ENCODE measurements at regions not wholly inside any gene's neighbourhood (a gene's known extent, or its start where the extent isn't known, plus 50 kb on each side); places are given as distances from the start of the nearest gene placed in this dataset.
"Not testable (repeated sequence)": the region's sequence is repeated elsewhere in the genome, so short reads cannot be mapped to it uniquely, and the experiment has no call there.

GRCh38 chr5:7309715-7310114, 86.2 kb upstream of the ADCY2 start:
- not testable (repeated sequence) for H4K20me1 ChIP-seq (ENCODE audit: insufficient read depth, low read length); H3K36me3 ChIP-seq (ENCODE audit: insufficient read depth, low read length); H3K9me2 ChIP-seq (ENCODE audit: low read depth, low read length); H3K4me1 ChIP-seq (ENCODE audit: insufficient read depth, low read length, severe bottlenecking); H3K9me3 ChIP-seq (ENCODE audit: low read length); H2AFZ ChIP-seq (ENCODE audit: low read length); H3K79me2 ChIP-seq (ENCODE audit: insufficient read depth, low read length); H3K27ac ChIP-seq (ENCODE audit: low read depth, low read length, poor library complexity, severe bottlenecking); H3K9ac ChIP-seq (ENCODE audit: low read length); H3F3A ChIP-seq (ENCODE audit: insufficient read depth, low read length); H3K4me2 ChIP-seq (ENCODE audit: low read length); H3K27me3 ChIP-seq (ENCODE audit: insufficient read depth, low read length); H3K4me3 ChIP-seq (ENCODE audit: low read depth, low read length, poor library complexity, severe bottlenecking)

DNA sequence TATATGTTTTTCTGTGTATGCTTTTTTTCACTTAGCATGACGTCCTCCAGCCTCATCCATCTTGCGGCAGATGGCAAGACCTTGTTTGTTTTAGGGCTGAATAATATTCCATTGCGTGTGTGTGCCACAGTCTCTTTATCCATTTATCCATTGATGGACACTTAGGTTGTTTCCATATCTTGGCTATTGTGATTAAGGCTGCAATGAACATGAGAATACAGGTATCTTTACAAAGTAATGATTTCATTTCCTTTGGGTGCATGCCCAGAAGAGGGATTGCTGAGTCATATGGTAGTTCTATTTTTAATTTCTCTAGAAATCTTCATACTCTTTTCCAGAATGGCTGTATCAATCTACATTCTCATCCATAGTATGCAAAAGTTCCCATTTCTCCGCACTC, 85.3 kb upstream of the ADCY2 start:
- H3K9me3 ChIP-seq (ENCODE audit: low read length); H3K4me2 ChIP-seq (ENCODE audit: low read length): not testable (repeated sequence)

GRCh38 chr5:7315118-7315517, 80.8 kb upstream of the ADCY2 start:
- no peaks in the 10 kb centered on the region for H3K4me1 ChIP-seq (ENCODE audit: insufficient read depth, low read length, severe bottlenecking)
- H4K20me1 ChIP-seq (ENCODE audit: insufficient read depth, low read length), result no peaks in the 10 kb centered on the region
- no peaks in the 10 kb centered on the region for H3K9me2 ChIP-seq (ENCODE audit: low read depth, low read length)
- H3K79me2 ChIP-seq (ENCODE audit: insufficient read depth, low read length), result no peaks in the 10 kb centered on the region
- H2AFZ ChIP-seq (ENCODE audit: low read length), result no peak overlapping the region
- H3K4me2 ChIP-seq (ENCODE audit: low read length), result no peak overlapping the region
- H3K9me3 ChIP-seq (ENCODE audit: low read length), result no peaks in the 10 kb centered on the region
- TF ChIP-seq EZH2 (IDR thresholded peaks at IDR 0.05; ENCODE audit: borderline replicate concordance, low read length), result no peak
- TF ChIP-seq, protein P1, sequence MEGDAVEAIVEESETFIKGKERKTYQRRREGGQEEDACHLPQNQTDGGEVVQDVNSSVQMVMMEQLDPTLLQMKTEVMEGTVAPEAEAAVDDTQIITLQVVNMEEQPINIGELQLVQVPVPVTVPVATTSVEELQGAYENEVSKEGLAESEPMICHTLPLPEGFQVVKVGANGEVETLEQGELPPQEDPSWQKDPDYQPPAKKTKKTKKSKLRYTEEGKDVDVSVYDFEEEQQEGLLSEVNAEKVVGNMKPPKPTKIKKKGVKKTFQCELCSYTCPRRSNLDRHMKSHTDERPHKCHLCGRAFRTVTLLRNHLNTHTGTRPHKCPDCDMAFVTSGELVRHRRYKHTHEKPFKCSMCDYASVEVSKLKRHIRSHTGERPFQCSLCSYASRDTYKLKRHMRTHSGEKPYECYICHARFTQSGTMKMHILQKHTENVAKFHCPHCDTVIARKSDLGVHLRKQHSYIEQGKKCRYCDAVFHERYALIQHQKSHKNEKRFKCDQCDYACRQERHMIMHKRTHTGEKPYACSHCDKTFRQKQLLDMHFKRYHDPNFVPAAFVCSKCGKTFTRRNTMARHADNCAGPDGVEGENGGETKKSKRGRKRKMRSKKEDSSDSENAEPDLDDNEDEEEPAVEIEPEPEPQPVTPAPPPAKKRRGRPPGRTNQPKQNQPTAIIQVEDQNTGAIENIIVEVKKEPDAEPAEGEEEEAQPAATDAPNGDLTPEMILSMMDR (IDR thresholded peaks at IDR 0.05; ENCODE audit: low read length), result no peak
- H3K27me3 ChIP-seq (ENCODE audit: insufficient read depth, low read length), result no peaks in the 10 kb centered on the region
- H3F3A ChIP-seq (ENCODE audit: insufficient read depth, low read length), result no peaks in the 10 kb centered on the region
- H3K4me3 ChIP-seq (ENCODE audit: low read depth, low read length, poor library complexity, severe bottlenecking), result no peak overlapping the region
- no peak overlapping the region for H3K27ac ChIP-seq (ENCODE audit: low read depth, low read length, poor library complexity, severe bottlenecking)
- no peaks in the 10 kb centered on the region for H3K36me3 ChIP-seq (ENCODE audit: insufficient read depth, low read length)
- H3K9ac ChIP-seq (ENCODE audit: low read length), result no peak overlapping the region

More for the DNA sequence above, 85.3 kb upstream of the ADCY2 start:
- not testable (repeated sequence) for H3K4me3 ChIP-seq (ENCODE audit: low read depth, low read length, poor library complexity, severe bottlenecking); H3K27me3 ChIP-seq (ENCODE audit: insufficient read depth, low read length); H2AFZ ChIP-seq (ENCODE audit: low read length); H3K79me2 ChIP-seq (ENCODE audit: insufficient read depth, low read length); H3K9ac ChIP-seq (ENCODE audit: low read length); H4K20me1 ChIP-seq (ENCODE audit: insufficient read depth, low read length); H3K27ac ChIP-seq (ENCODE audit: low read depth, low read length, poor library complexity, severe bottlenecking); H3K9me2 ChIP-seq (ENCODE audit: low read depth, low read length); H3F3A ChIP-seq (ENCODE audit: insufficient read depth, low read length); H3K4me1 ChIP-seq (ENCODE audit: insufficient read depth, low read length, severe bottlenecking); H3K36me3 ChIP-seq (ENCODE audit: insufficient read depth, low read length)

GRCh38 chr5:7317751-7318150, 78.2 kb upstream of the ADCY2 start:
- Histone ChIP-seq H3K9me3 (ENCODE audit: low read length) (no peaks in the 10 kb centered on the region), H3K9ac (ENCODE audit: low read length) (no peak overlapping the region), H3K27ac (ENCODE audit: low read depth, low read length, poor library complexity, severe bottlenecking) (no peak overlapping the region), H3K4me2 (ENCODE audit: low read length) (no peak overlapping the region), H3K36me3 (ENCODE audit: insufficient read depth, low read length) (no peaks in the 10 kb centered on the region), H2AFZ (ENCODE audit: low read length) (no peak overlapping the region), H3K79me2 (ENCODE audit: insufficient read depth, low read length) (no peaks in the 10 kb centered on the region), H3F3A (ENCODE audit: insufficient read depth, low read length) (no peaks in the 10 kb centered on the region), H3K27me3 (ENCODE audit: insufficient read depth, low read length) (no peaks in the 10 kb centered on the region), H4K20me1 (ENCODE audit: insufficient read depth, low read length) (no peaks in the 10 kb centered on the region), H3K4me3 (ENCODE audit: low read depth, low read length, poor library complexity, severe bottlenecking) (no peak overlapping the region), H3K4me1 (ENCODE audit: insufficient read depth, low read length, severe bottlenecking) (no peaks in the 10 kb centered on the region), H3K9me2 (ENCODE audit: low read depth, low read length) (no peaks in the 10 kb centered on the region)
- TF ChIP-seq, protein P1 (IDR thresholded peaks at IDR 0.05; ENCODE audit: low read length), result no peak
- TF ChIP-seq EZH2 (IDR thresholded peaks at IDR 0.05; ENCODE audit: borderline replicate concordance, low read length), result no peak
